Hepatocyte (in vitro differentiated cells): ENCODE measurements at regions not wholly inside any gene's neighbourhood (a gene's known extent, or its start where the extent isn't known, plus 50 kb on each side); places are given as distances from the start of the nearest gene placed in this dataset.

Experiments used
- DNase-seq: peaks from one replicate; pipeline ENCODE4 v3.0.0-alpha.2; 2016; ENCODE audit warnings: low spot score
- H2AFZ ChIP-seq: fragments of 200-600 bp; sonication (generic); 2 replicates; pipeline ENCODE4 v1.6.0; 2016; ENCODE audit warnings: antibody characterized with exemption, mild to moderate bottlenecking
- H3K27ac ChIP-seq: fragments of 200-600 bp; sonication (generic); 2 replicates; pipeline ENCODE4 v1.5.1; 2016; ENCODE audit warnings: mild to moderate bottlenecking
- H3K27me3 ChIP-seq: fragments of 200-600 bp; sonication (generic); 2 replicates; pipeline ENCODE4 v1.6.1; 2016
- H3K36me3 ChIP-seq: fragments of 200-600 bp; sonication (generic); replicated peaks from 2 replicates; pipeline ENCODE4 v1.5.1; 2016; ENCODE audit warnings: low read depth; ENCODE audit not compliant: insufficient read depth
- H3K4me1 ChIP-seq: fragments of 200-600 bp; sonication (generic); 2 replicates; pipeline ENCODE4 v1.5.1; 2016; ENCODE audit warnings: mild to moderate bottlenecking, moderate library complexity; ENCODE audit not compliant: insufficient read depth
- H3K4me2 ChIP-seq: fragments of 200-600 bp; sonication (generic); 2 replicates; pipeline ENCODE4 v1.6.0; 2016
- H3K4me3 ChIP-seq: fragments of 200-600 bp; sonication (generic); 2 replicates; pipeline ENCODE4 v1.5.1; 2016; ENCODE audit warnings: mild to moderate bottlenecking
- H3K79me2 ChIP-seq: fragments of 200-600 bp; sonication (generic); 2 replicates; pipeline ENCODE4 v1.6.0; 2017; ENCODE audit warnings: mild to moderate bottlenecking
- H3K9me2 ChIP-seq: fragments of 200-600 bp; sonication (generic); replicated peaks from 2 replicates; pipeline ENCODE4 v1.6.0; 2017; ENCODE audit warnings: mild to moderate bottlenecking; ENCODE audit not compliant: insufficient read depth
- H3K9me3 ChIP-seq: fragments of 200-600 bp; sonication (generic); 2 replicates; pipeline ENCODE4 v1.5.1; 2016; ENCODE audit warnings: low read depth, mild to moderate bottlenecking
- H4K20me1 ChIP-seq: fragments of 200-600 bp; sonication (generic); 2 replicates; pipeline ENCODE4 v1.6.0; 2016; ENCODE audit warnings: mild to moderate bottlenecking; ENCODE audit not compliant: insufficient read depth, poor library complexity, severe bottlenecking
- CTCF ChIP-seq: fragments of 200-600 bp; sonication (generic); IDR thresholded peaks from 2 replicates; pipeline ENCODE4 v1.5.1; 2016; ENCODE audit warnings: antibody characterized with exemption, mild to moderate bottlenecking; ENCODE audit not compliant: poor library complexity
- EZH2 ChIP-seq: fragments of 200-600 bp; sonication (generic); IDR thresholded peaks from 2 replicates; pipeline ENCODE4 v1.6.1; 2016; ENCODE audit warnings: antibody characterized with exemption, mild to moderate bottlenecking, borderline replicate concordance
- EZH2phosphoT487 ChIP-seq: fragments of 200-600 bp; sonication (generic); IDR thresholded peaks from one replicate; pipeline ENCODE4 v1.6.1; 2018; ENCODE audit warnings: antibody characterized with exemption, mild to moderate bottlenecking, low read depth, moderate library complexity; ENCODE audit not compliant: unreplicated experiment, severe bottlenecking
- WGBS: methylation state at CpG from one replicate; pipeline ENCODE4 v1.1.6; 2016; ENCODE audit warnings: low lambda C conversion rate; ENCODE audit errors: missing lambda C conversion rate; 5-methylcytosine and 5-hydroxymethylcytosine counted together

- H2AFZ ChIP-seq = no peak overlapping the region
- TF ChIP-seq CTCF (no peak), EZH2phosphoT487 (no peak), EZH2 (no peak)
- no peaks in the 10 kb centered on the region for H3K9me2 ChIP-seq
- H3K36me3 ChIP-seq = no peaks in the 10 kb centered on the region
- H3K27ac ChIP-seq = no peak overlapping the region
- no peaks in the 10 kb centered on the region for H3K79me2 ChIP-seq
- H3K27me3 ChIP-seq = no peaks in the 10 kb centered on the region
- H3K4me1 ChIP-seq = no peaks in the 10 kb centered on the region
- no peak overlapping the region for H3K4me3 ChIP-seq
- no peak overlapping the region for H3K4me2 ChIP-seq
- no peaks in the 10 kb centered on the region for H3K9me3 ChIP-seq
- DNase-seq = no peak
- H4K20me1 ChIP-seq = no peaks in the 10 kb centered on the region
Measured at GRCh38 chr9:17927616-17928015, 348.8 kb downstream of the SH3GL2 start.

- no peak overlapping the region for H3K4me2 ChIP-seq
- H3K27ac ChIP-seq = no peak overlapping the region
- no peak overlapping the region for H3K4me3 ChIP-seq
- no peaks in the 10 kb centered on the region for H3K27me3 ChIP-seq
- H2AFZ ChIP-seq = no peak overlapping the region
- WGBS = 100% methylated on average over 1 of the region's 1 CpG
- H3K79me2 ChIP-seq = no peaks in the 10 kb centered on the region
- no peaks in the 10 kb centered on the region for H3K9me2 ChIP-seq
- no peaks in the 10 kb centered on the region for H3K36me3 ChIP-seq
- H3K9me3 ChIP-seq = no peaks in the 10 kb centered on the region
- H3K4me1 ChIP-seq = no peaks in the 10 kb centered on the region
- no peak for TF ChIP-seq EZH2
- no peak for TF ChIP-seq EZH2phosphoT487
- no peak for TF ChIP-seq CTCF
- H4K20me1 ChIP-seq = no peaks in the 10 kb centered on the region
- DNase-seq = no peak
Measured at GRCh38 chr9:17928228-17928627, 349.4 kb downstream of the SH3GL2 start.

- Histone ChIP-seq H2AFZ (no peak overlapping the region), H3K9me3 (no peaks in the 10 kb centered on the region), H3K79me2 (no peaks in the 10 kb centered on the region), H3K27ac (no peak overlapping the region), H3K4me1 (no peaks in the 10 kb centered on the region), H3K4me2 (no peak overlapping the region), H4K20me1 (no peaks in the 10 kb centered on the region), H3K9me2 (no peaks in the 10 kb centered on the region), H3K4me3 (no peak overlapping the region), H3K36me3 (no peaks in the 10 kb centered on the region), H3K27me3 (no peaks in the 10 kb centered on the region)
- no peak for DNase-seq
- TF ChIP-seq EZH2phosphoT487 (no peak), CTCF (no peak), EZH2 (no peak)
- 75% methylated on average over 2 of the region's 2 CpGs for WGBS
Measured at GRCh38 chr9:17928768-17929167, 349.9 kb downstream of the SH3GL2 start.

- TF ChIP-seq CTCF = no peak
- no peak for TF ChIP-seq EZH2phosphoT487
- no peak for TF ChIP-seq EZH2
- Histone ChIP-seq H4K20me1 (no peaks in the 10 kb centered on the region), H3K79me2 (no peaks in the 10 kb centered on the region), H3K9me3 (no peaks in the 10 kb centered on the region), H3K9me2 (no peaks in the 10 kb centered on the region), H3K36me3 (no peaks in the 10 kb centered on the region), H3K4me2 (no peak overlapping the region), H3K4me3 (no peak overlapping the region), H2AFZ (no peak overlapping the region), H3K4me1 (no peaks in the 10 kb centered on the region), H3K27ac (no peak overlapping the region), H3K27me3 (no peaks in the 10 kb centered on the region)
- no peak for DNase-seq
- WGBS = 88% methylated on average over 2 of the region's 2 CpGs
Measured at GRCh38 chr9:17929506-17929905, 350.6 kb downstream of the SH3GL2 start.
